ENCODE measurements at regions not wholly inside any gene's neighbourhood (a gene's known extent, or its start where the extent isn't known, plus 50 kb on each side); places are given as distances from the start of the nearest gene placed in this dataset.

DNA sequence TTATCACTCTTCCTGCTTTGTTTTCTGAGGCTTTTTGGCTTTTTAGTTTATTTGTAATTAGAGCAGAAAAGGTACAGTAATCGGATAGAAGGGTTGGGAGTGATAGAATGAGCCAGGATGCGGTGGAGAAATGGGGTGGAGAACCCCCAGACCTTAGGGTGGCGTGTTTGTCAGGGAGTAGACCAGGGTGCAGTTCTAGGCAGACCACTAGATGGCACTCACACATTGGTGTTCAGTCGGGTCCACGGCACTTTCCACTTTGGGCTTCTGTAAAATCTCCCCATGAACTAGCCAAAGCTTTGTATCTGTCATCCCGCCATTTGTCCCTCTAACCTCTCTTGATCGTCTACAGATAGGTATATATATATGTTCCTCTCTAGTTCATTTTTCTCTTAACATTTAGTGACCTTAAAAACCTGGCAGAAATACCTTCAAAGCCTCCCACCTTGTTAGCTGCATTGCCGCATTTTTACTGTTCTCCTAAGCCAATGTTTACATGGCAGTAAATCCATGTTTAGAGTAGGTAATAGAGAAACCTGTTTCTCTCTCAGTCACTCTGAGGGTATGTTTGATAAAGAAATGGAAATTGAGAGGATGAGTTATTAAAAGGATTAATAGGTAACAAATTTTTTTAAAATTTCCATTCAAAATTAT is 154.9 kb downstream of the TM9SF2 start:
- TF ChIP-seq, protein P1, sequence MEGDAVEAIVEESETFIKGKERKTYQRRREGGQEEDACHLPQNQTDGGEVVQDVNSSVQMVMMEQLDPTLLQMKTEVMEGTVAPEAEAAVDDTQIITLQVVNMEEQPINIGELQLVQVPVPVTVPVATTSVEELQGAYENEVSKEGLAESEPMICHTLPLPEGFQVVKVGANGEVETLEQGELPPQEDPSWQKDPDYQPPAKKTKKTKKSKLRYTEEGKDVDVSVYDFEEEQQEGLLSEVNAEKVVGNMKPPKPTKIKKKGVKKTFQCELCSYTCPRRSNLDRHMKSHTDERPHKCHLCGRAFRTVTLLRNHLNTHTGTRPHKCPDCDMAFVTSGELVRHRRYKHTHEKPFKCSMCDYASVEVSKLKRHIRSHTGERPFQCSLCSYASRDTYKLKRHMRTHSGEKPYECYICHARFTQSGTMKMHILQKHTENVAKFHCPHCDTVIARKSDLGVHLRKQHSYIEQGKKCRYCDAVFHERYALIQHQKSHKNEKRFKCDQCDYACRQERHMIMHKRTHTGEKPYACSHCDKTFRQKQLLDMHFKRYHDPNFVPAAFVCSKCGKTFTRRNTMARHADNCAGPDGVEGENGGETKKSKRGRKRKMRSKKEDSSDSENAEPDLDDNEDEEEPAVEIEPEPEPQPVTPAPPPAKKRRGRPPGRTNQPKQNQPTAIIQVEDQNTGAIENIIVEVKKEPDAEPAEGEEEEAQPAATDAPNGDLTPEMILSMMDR (conservative IDR thresholded peaks at IDR 0.05) = peak; percentile 96
- TF ChIP-seq EZH2 (IDR thresholded peaks at IDR 0.05; ENCODE audit: low read depth) = no peak
